HTR-8/SVneo (cell line): ENCODE measurements at regions not wholly inside any gene's neighbourhood (a gene's known extent, or its start where the extent isn't known, plus 50 kb on each side); places are given as distances from the start of the nearest gene placed in this dataset.

Experiments used
- DNase-seq: peaks from one replicate; pipeline ENCODE4 v3.0.0; 2011; ENCODE audit warnings: low spot score, mixed read lengths; ENCODE audit not compliant: insufficient read length
- FAIRE-seq: peaks from 2 replicates; lab custom pipeline; 2011; peaks lifted over from hg19 to GRCh38; lab: Jason Lieb, UNC

GRCh38 chr5:66302344-66302743, 158.2 kb downstream of the SREK1 start:
- DNase-seq (no peak), FAIRE-seq (no peak)

DNA sequence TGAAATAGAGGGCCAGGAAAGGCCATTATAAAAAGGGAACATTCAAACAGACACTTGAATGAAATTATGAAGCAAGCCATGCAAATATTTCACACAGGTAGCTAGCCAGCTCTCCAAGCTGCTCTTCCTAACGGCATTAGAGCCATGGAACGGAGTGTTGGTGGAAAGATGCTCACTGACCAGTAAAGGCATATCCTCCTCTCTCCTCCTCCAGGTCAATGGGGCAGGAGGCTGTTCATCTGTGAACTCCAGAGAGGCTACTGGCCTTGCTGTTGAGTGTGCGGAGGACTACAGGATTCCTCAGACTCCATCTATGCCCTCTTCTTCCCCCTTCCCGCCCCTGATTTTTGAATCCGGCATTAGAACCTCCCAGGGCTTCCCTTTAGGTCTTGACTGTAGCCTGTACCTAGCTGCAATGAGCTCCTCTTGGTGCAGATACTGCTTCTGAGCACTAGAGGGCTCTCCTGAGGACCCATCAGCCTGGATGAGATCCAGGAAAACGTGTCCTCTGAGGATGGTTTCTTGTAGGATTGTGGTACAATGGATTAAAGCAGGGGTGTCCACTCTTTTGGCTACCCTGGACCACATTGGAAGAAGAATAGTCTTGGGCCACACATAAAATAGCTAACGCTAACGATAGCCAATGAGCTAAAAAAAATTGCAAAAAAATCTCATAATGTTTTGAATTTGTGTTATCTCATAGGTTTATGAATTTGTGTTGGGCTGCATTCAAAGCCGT, 162.2 kb downstream of the SREK1 start:
- DNase-seq (peak; percentile 71), FAIRE-seq (peak; percentile 16)

- no peak for FAIRE-seq
- DNase-seq = no peak
Observed at GRCh38 chr5:66306844-66307315, 162.8 kb downstream of the SREK1 start.

DNA sequence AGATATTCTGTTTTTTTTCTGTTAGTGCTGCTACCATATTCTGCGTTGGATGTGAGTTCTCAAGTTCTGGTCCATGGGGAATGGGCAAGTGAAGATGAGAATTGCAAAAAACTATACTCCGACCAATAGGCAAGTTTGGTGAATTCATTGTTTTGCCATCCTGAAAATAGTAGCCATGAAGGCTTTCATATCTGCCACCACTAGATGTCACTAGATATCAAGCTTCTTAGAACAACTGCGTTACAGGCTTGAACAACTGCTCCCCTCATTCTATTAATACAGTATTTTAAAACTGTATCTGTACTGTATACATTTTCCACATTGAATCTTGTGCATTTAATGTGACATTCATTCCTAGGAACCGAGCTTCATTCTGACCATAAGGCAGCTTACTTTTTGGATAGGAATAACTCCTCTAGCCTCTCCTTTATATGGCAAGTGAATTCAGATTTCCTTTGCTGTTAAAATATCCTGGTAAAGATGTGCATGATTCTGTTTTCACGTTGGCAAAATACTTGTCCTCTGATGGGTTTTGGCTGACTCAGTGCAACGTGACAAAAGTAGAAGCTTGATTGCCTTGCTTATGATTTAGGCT, 163.6 kb downstream of the SREK1 start:
- DNase-seq (peak; percentile 58), FAIRE-seq (no peak)

DNA sequence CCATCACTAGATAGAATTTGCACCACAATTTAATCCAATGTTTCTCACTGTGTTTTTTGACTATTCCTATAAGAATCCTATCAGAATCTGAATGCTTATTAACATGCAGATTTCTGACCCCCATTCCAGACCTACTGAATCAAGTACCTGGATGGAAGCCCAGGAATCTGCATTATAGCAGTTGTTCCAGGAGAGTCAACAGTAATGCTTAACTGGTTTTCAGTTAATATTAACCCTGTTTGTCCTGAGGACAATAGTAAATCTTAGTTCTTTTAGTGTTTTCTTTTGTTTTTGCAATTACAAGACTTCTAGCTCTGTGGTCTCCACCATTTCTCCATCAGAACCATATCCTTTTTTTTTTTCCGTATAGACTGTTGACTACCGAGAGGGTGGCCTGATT, 168.2 kb downstream of the SREK1 start:
- FAIRE-seq (no peak), DNase-seq (no peak)

GRCh38 chr5:66315784-66316183, 171.7 kb downstream of the SREK1 start:
- FAIRE-seq = no peak
- DNase-seq = no peak

- DNase-seq (no peak), FAIRE-seq (no peak)
Observed at GRCh38 chr5:66322786-66323528, 178.9 kb downstream of the SREK1 start.

GRCh38 chr5:66323529-66323895, 179.4 kb downstream of the SREK1 start:
- no peak for FAIRE-seq

DNA sequence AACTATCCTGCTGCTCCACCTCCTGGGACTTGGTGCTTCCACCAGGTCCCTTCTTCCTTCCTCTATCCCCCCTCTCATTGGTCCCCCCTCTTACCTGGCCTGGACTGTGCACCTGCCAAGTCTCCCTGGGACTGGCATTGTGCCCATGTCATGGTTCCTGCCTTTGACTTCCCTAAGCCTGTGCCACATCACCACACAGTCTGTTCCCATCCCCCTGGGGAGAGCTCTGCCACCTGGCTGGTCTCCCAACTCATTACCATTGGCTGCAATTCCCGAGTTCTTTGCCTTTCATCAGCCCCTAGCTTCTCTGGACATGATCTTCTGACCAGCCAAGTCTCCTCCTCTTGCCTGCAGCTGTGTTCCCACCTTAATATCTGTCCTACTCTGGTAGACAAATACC, 180.3 kb downstream of the SREK1 start:
- FAIRE-seq = no peak
- DNase-seq = no peak

More at GRCh38 chr5:66323529-66323895, 179.4 kb downstream of the SREK1 start:
- no peak for DNase-seq

GRCh38 chr5:66326276-66326675, 182.2 kb downstream of the SREK1 start:
- DNase-seq (no peak), FAIRE-seq (no peak)

DNA sequence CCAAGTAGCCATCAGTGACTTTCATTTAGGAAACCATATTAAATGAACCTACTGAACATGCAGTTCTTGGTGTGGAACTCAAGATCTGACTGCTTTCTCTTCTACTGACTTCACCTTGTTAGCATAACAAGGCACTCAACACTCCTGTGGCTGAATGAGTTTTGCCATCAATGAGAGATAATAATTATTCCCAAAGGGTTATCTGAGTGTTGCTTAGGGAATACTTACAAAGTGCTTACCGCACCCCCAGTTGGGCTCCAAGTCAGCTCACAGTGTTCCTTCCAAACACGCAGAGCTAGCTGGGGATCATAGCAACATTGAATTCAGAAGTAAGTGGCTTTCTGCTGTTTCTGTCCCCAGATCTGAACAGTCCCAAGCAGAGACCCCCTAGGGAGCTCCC, 182.9 kb downstream of the SREK1 start:
- no peak for DNase-seq

GRCh38 chr5:66329078-66329477, 185.0 kb downstream of the SREK1 start:
- FAIRE-seq = no peak
- no peak for DNase-seq

More for the DNA sequence above, 182.9 kb downstream of the SREK1 start:
- no peak for FAIRE-seq

DNA sequence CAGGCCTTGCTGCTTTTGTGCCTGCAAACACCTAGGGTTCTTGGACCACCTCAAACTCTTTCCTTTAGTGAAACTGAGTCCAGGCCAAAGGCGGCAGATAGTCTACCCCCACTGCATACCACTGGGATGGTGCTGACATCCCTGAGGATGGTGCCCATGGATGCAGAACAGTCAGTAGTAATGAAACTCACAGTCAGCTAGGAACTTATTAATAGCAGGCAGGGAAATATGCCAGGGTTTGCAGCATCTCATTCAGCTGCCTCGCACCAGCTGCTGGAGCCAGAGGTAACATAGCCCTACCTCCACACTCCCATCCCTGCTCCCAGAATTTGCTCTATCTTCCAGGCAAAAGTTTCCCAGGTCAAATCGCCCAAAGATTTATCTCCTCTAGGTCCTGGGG, 189.1 kb downstream of the SREK1 start:
- DNase-seq = no peak
- no peak for FAIRE-seq

GRCh38 chr5:66337626-66338226, 193.6 kb downstream of the SREK1 start:
- no peak for DNase-seq
- no peak for FAIRE-seq

DNA sequence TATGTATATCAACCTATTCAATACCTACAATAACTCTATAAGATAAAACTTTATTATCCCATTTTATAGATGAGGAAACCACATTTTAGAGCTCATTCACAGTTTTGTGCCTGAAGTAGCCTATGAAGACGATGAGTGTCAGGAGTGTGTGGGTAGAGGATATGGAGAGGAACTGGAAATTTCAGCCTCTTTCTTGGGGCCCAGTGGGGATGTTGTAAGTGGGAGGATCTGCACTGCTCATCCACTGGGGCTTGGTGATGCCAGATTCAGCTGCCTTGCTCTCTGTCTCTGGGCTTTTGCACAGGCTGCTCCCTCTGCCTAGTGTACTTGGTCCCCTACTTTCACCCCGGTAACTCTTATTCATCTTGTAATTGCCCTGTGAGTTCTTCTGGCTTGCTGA, 194.7 kb downstream of the SREK1 start:
- FAIRE-seq (no peak), DNase-seq (no peak)

DNA sequence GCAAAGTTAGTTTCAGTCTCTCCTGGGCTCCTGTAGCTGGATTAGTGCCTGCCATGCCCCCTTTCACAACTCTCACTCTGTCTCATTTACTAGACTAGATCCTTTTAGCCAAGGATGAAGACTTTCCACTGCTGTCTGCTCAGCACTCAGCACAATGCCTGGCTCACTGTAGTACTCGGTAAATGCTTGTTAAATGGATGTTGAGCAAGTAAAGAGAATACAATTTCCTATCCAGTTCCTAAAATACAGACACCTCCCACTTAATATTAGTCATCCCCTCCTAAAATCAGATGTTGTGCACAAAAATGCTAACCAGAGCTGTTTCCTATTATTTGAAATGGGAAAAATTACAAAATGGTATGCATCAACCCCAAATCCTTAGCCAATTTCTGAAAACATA, 195.8 kb downstream of the SREK1 start:
- FAIRE-seq = no peak
- DNase-seq = no peak

DNA sequence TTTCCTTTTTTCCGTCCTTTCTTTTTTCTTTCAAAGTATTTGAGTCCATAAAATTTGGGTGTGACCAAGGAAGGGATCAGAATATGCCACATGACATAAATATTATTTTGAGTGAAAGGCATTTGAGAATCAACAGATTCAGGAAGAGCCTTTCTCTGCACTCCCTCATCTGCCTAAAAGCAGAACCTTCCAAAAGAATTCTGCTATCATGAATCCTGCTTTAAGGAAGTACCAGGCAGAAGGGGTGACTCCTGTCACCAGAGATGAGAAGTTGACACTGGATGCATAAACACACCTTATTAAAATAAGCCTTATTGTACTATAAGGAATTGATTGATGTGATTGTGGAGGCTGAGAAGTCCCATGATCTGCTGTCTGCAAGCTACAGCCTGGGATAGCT, 196.7 kb downstream of the SREK1 start:
- FAIRE-seq = no peak
- no peak for DNase-seq

DNA sequence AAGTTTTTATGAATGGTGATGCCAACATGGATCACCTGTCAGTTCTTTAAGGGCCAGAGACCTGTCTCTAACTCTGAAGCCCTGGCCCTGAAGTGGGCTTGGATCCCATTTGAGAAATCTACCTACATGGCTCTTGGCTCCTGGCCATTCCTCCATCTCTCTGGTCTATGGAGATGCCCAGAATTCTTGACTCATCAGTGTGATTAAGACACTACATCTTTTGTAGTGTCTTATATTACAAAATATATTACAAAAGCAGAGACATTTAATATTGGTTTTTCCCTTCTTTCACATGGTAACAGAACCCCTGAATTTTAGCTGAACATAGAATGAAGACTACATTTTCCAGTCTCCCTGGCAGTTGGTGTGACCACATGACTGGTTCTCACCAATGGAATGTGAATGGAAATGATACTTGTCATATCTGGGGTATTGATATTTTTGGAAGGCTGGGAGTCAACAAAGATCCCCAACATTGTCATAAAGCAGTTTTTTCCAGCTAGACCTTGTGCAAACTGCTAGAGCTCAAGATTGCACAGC, 198.3 kb downstream of the SREK1 start:
- DNase-seq = no peak
- no peak for FAIRE-seq

DNA sequence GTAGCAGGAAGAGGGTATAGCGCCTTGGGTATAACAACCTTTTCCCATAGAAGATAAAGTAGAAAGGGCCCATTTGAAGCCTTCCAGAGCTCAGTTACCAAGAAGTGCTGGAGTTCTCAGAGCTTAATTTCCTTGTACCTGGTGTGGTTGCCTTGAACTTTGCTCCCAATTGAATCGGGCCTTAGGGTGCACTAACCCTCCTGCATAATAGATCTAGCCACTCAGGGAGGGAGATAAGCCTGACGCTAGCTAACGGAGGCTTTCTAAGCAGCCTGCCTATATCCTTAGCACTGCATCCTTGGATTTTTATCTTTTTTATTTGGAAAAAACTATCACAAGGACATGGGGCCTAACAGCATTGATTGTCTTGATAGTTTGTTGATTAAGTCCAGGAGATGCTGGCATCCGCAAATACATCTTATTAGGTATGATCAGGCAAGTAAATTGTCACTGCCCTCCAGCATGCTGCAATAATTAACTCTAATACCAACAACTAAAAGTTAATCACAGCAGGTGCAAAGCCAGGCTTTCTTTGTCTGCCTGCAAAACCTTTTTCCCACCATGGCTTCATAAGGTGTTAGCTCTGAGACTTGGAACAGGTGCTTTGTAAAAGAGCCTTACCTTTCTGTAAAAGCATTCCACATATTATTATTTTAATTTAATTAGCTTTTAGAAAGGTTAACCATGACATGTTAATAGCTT, 199.4 kb downstream of the SREK1 start:
- DNase-seq (no peak), FAIRE-seq (no peak)

DNA sequence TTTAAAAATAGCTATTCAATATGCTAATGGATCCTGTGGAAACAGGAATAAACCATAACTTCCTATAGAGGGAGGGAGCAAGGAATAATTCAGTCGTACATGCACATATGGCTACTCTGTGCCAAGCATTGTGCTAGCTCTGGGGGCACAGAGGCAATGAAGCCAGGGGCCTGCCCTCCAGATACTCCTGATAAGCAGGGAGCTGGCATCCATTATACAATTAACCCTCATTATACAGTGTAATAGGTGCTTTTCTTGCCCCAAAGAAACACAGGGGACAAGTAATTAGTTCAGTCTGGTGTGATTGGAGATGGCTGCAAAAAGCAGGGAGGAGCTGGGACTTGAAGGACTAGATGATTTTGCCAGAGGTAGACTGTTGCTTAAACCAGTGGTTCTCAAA, 200.4 kb downstream of the SREK1 start:
- FAIRE-seq (no peak), DNase-seq (no peak)
